HCT116 (cell line): ENCODE measurements at regions not wholly inside any gene's neighbourhood (a gene's known extent, or its start where the extent isn't known, plus 50 kb on each side); places are given as distances from the start of the nearest gene placed in this dataset.

Experiments used
- ATAC-seq: fragments of 200-7000 bp; cut with Tn5 transposase; 2 replicates; pipeline ENCODE4 v1.9.1; 2020; ENCODE audit warnings: mild to moderate bottlenecking, moderate library complexity
- BruUV-seq: library from RNA; stranded (reverse); fragments of 400-500 nt; replicated peaks from 2 replicates; lab custom pipeline; 2021; lab: Mats Ljungman, UMichigan
- CTCF ChIA-PET: fragments of 300-600 bp; sonication (Branson Sonifier 250); formaldehyde crosslinking; loops from one replicate; lab custom pipeline; 2021; ENCODE audit warnings: antibody characterized with exemption; lab: Charles Lee
- POLR2A ChIA-PET: fragments of 300-600, 350-600 bp; sonication (Branson Sonifier 250); formaldehyde crosslinking; loops from one replicate; lab custom pipeline; 2021; ENCODE audit warnings: antibody characterized with exemption; lab: Charles Lee
- RAD21 ChIA-PET, 2 experiments: fragments of 300-600 bp; sonication (Branson Sonifier 250); formaldehyde crosslinking; loops; one replicate each; lab custom pipeline; 2023; ENCODE audit warnings: low total read pairs in 2 of 2; ENCODE audit not compliant: uncharacterized antibody in 2 of 2, unreplicated experiment in 2 of 2, low non-redundant PET in 1 of 2; lab: Charles Lee
- DNase-seq: peaks from one replicate; pipeline ENCODE4 v3.0.0-alpha.2; 2010; ENCODE audit warnings: low read depth, low spot score
- H2AFZ ChIP-seq: fragments of 200-600 bp; shearing (Covaris generic), sonication (generic); 2 replicates; pipeline ENCODE4 v1.6.1; 2017; ENCODE audit warnings: low read depth, mixed run types, mixed read lengths, antibody characterized with exemption, low read length; ENCODE audit not compliant: poor library complexity, severe bottlenecking
- H3K27ac ChIP-seq: 2 replicates; pipeline ENCODE4 v1.5.1; 2012; ENCODE audit warnings: low read depth, low read length
- H3K27me3 ChIP-seq: fragments of 200-600 bp; sonication (generic); 2 replicates; pipeline ENCODE4 v1.6.1; 2016; ENCODE audit warnings: mixed run types, low read length, mixed read lengths; ENCODE audit not compliant: insufficient read depth
- H3K36me3 ChIP-seq, 2 experiments: fragments of 200-500 bp in 1 of 2; fragments of 200-600 bp in 1 of 2; sonication (Bioruptor generic) in 1 of 2; sonication (generic) in 1 of 2; 2 replicates each; pipeline versions ENCODE4 v1.5.1 to v1.6.1; 2014 to 2016; ENCODE audit warnings: low read length in 2 of 2, inconsistent platforms in 1 of 2, mixed read lengths in 1 of 2, mixed run types in 1 of 2; ENCODE audit not compliant: insufficient read depth in 2 of 2, control insufficient read depth in 1 of 2
- H3K4me1 ChIP-seq, 2 experiments: fragments of 200-600 bp in 1 of 2; sonication (generic) in 1 of 2; 2 replicates each; pipeline versions ENCODE4 v1.5.1 to v1.6.1; 2012 to 2017; ENCODE audit warnings: low read length in 2 of 2, inconsistent platforms in 1 of 2, mild to moderate bottlenecking in 1 of 2, mixed read lengths in 1 of 2, mixed run types in 1 of 2, moderate library complexity in 1 of 2; ENCODE audit not compliant: insufficient read depth in 2 of 2, control insufficient read depth in 1 of 2
- H3K4me2 ChIP-seq: fragments of 200-600 bp; sonication (generic); 2 replicates; pipeline ENCODE4 v1.6.1; 2017; ENCODE audit warnings: mixed run types, low read length, mixed read lengths
- H3K4me3 ChIP-seq, 2 experiments: fragments of 200-600 bp in 1 of 2; sonication (generic) in 1 of 2; replicated peaks in 1 of 2; 2 replicates each; pipeline ENCODE4 v1.5.1; 2011 to 2016; ENCODE audit warnings: low read length in 2 of 2, control low read depth in 1 of 2, low read depth in 1 of 2, mild to moderate bottlenecking in 1 of 2, mixed read lengths in 1 of 2, mixed run types in 1 of 2
- H3K79me2 ChIP-seq: fragments of 200-600 bp; sonication (generic); 2 replicates; pipeline ENCODE4 v1.6.1; 2017; ENCODE audit warnings: mild to moderate bottlenecking, mixed run types, low read length, moderate library complexity, mixed read lengths; ENCODE audit not compliant: insufficient read depth
- H3K9ac ChIP-seq: fragments of 200-600 bp; sonication (generic); 2 replicates; pipeline ENCODE4 v1.6.1; 2016; ENCODE audit warnings: low read length, mixed read lengths
- H3K9me2 ChIP-seq: fragments of 200-600 bp; sonication (generic), shearing (Covaris generic); 2 replicates; pipeline ENCODE4 v1.6.1; 2017; ENCODE audit warnings: mixed run types, mild to moderate bottlenecking, moderate library complexity; ENCODE audit not compliant: insufficient read depth
- H3K9me3 ChIP-seq, 2 experiments: fragments of 200-500 bp in 1 of 2; fragments of 200-600 bp in 1 of 2; sonication (Bioruptor generic) in 1 of 2; sonication (generic) in 1 of 2; 2 replicates each; pipeline ENCODE4 v1.6.1; 2014 to 2017; ENCODE audit warnings: low read length in 2 of 2, mixed read lengths in 2 of 2, inconsistent platforms in 1 of 2, low read depth in 1 of 2, mild to moderate bottlenecking in 1 of 2, mixed run types in 1 of 2, moderate library complexity in 1 of 2; ENCODE audit not compliant: control insufficient read depth in 1 of 2, insufficient read depth in 1 of 2
- H4K20me1 ChIP-seq: fragments of 200-600 bp; sonication (generic), shearing (Covaris generic); 2 replicates; pipeline ENCODE4 v1.6.1; 2017; ENCODE audit warnings: mixed run types, mild to moderate bottlenecking, moderate library complexity; ENCODE audit not compliant: insufficient read depth
- CBX3 ChIP-seq: IDR thresholded peaks from 2 replicates; pipeline ENCODE4 v1.6.1; 2012; ENCODE audit warnings: low read depth
- EZH2phosphoT487 ChIP-seq: fragments of 200-600 bp; IDR thresholded peaks from 2 replicates; pipeline ENCODE4 v1.6.1; 2018; ENCODE audit warnings: antibody characterized with exemption, borderline replicate concordance
- FOSL1 ChIP-seq: IDR thresholded peaks from 2 replicates; pipeline ENCODE4 v1.6.1; 2012; ENCODE audit warnings: low read depth
- JUND ChIP-seq: IDR thresholded peaks from 2 replicates; pipeline ENCODE4 v1.6.1; 2012
- POLR2AphosphoS5 ChIP-seq: IDR thresholded peaks from 2 replicates; pipeline ENCODE4 v1.6.1; 2011; ENCODE audit warnings: mild to moderate bottlenecking, low read depth, low read length, moderate library complexity
- REST ChIP-seq: IDR thresholded peaks from 2 replicates; pipeline ENCODE4 v1.6.1; 2012; ENCODE audit warnings: low read depth
- SIN3A ChIP-seq: IDR thresholded peaks from 2 replicates; pipeline ENCODE4 v1.6.1; 2012; ENCODE audit warnings: low read depth
- SP1 ChIP-seq: IDR thresholded peaks from 2 replicates; pipeline ENCODE4 v1.6.1; 2012; ENCODE audit warnings: low read depth
- SRF ChIP-seq: IDR thresholded peaks from 2 replicates; pipeline ENCODE4 v1.6.1; 2012; ENCODE audit warnings: low read depth
- YY1 ChIP-seq: IDR thresholded peaks from 2 replicates; pipeline ENCODE4 v1.6.1; 2011; ENCODE audit warnings: low read length, low read depth, moderate library complexity, mild to moderate bottlenecking; ENCODE audit not compliant: insufficient replicate concordance; ENCODE audit errors: extremely low read depth
- ZFX ChIP-seq: fragments of 450-650 bp; IDR thresholded peaks from 2 replicates; pipeline ENCODE4 v1.6.1; 2017
- ZNF274 ChIP-seq: fragments of 200-500 bp; sonication (Bioruptor generic); IDR thresholded peaks from 2 replicates; pipeline ENCODE4 v1.6.1; 2014; ENCODE audit warnings: mild to moderate bottlenecking, low read depth, low read length, inconsistent platforms
- intact Hi-C: fragments of 100-400 bp; cut with micrococcal nuclease; formaldehyde crosslinking; loops from 2 replicates; pipeline ENCODE4 v1.10.0; 2022

DNA sequence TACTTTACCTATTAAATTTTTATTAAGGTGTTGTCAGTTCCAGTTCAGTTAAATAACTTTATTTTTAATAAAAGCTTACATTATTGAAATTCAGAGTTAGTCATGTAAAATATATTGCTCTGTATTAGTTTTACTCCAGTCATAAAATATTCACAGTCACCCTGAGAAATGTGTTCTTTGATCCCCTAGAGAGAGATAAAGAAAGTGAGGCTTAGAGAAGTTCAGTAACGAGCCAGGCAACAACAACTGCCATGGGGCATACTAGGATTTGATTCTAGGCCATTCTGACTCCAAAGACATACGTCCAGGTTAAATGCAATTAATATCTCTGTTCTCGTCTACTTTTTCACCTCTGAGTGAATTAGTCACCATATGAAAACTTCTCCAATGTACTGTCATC lies 761.9 kb upstream of the CXADR start:
- no TSS peak for BruUV-seq
- ATAC-seq, result no peak
- H3K27me3 ChIP-seq, result no peaks in the 10 kb centered on the region
- CTCF ChIA-PET, result no interaction called here
- intact Hi-C loops, result no loop called here
- RAD21 ChIA-PET, result no interaction called here
- H3K36me3 ChIP-seq, result no peaks in the 10 kb centered on the region
- no peaks in the 10 kb centered on the region for H3K4me1 ChIP-seq
- POLR2A ChIA-PET, result no interaction called here
- no peak for TF ChIP-seq POLR2AphosphoS5
- TF ChIP-seq SIN3A, result no peak
- TF ChIP-seq EZH2phosphoT487, result no peak
- no peak for TF ChIP-seq FOSL1
- TF ChIP-seq YY1, result no peak
- TF ChIP-seq CBX3, result no peak
- TF ChIP-seq REST, result no peak
- TF ChIP-seq JUND, result no peak
- no peak for TF ChIP-seq ZNF274
- TF ChIP-seq SRF, result no peak
- no peak for TF ChIP-seq ZFX
- TF ChIP-seq SP1, result no peak
- H3K79me2 ChIP-seq, result no peaks in the 10 kb centered on the region
- DNase-seq, result no peak
- no peak overlapping the region for H3K9ac ChIP-seq
- no peak overlapping the region for H2AFZ ChIP-seq
- H3K4me2 ChIP-seq, result no peak overlapping the region
- H3K9me2 ChIP-seq, result no peaks in the 10 kb centered on the region
- no peak overlapping the region for H3K27ac ChIP-seq
- peaks cover 24% of the 10 kb centered on the region in 2 experiments; a peak in 2 of 4 replicates for H3K9me3 ChIP-seq
- no peak overlapping the region for H3K4me3 ChIP-seq
- no peaks in the 10 kb centered on the region for H4K20me1 ChIP-seq
